HFFc6 (cell line): ENCODE measurements at regions not wholly inside any gene's neighbourhood (a gene's known extent, or its start where the extent isn't known, plus 50 kb on each side); places are given as distances from the start of the nearest gene placed in this dataset.
A peak's percentile ranks its signal among the peaks of the same experiment; 100 is the strongest.

Source experiments
- DNase-seq: peaks from one replicate; pipeline ENCODE4 v3.0.0-alpha.2; 2018
- H3K27ac Mint-ChIP-seq: 2 replicates; pipeline ENCODE4 v1.8.0; 2020; ENCODE audit warnings: mild to moderate bottlenecking, mixed read lengths
- H3K27me3 Mint-ChIP-seq: 2 replicates; pipeline ENCODE4 v1.8.0; 2021; ENCODE audit warnings: mild to moderate bottlenecking, moderate library complexity, mixed read lengths; ENCODE audit not compliant: insufficient read depth
- H3K36me3 Mint-ChIP-seq: 2 replicates; pipeline ENCODE4 v1.8.0; 2021; ENCODE audit warnings: low read depth, mixed read lengths
- H3K4me1 Mint-ChIP-seq: 2 replicates; pipeline ENCODE4 v1.8.0; 2020; ENCODE audit warnings: low read depth, mixed read lengths
- H3K4me3 Mint-ChIP-seq: 2 replicates; pipeline ENCODE4 v1.8.0; 2020; ENCODE audit warnings: mild to moderate bottlenecking, moderate library complexity, mixed read lengths
- H3K9me3 Mint-ChIP-seq: 2 replicates; pipeline ENCODE4 v1.8.0; 2020; ENCODE audit warnings: mild to moderate bottlenecking, mixed read lengths
- CTCF ChIP-seq: fragments of 200-600 bp; sonication (generic); IDR thresholded peaks from 2 replicates; pipeline ENCODE4 v1.5.0; 2021; ENCODE audit warnings: antibody characterized with exemption, mild to moderate bottlenecking

DNA sequence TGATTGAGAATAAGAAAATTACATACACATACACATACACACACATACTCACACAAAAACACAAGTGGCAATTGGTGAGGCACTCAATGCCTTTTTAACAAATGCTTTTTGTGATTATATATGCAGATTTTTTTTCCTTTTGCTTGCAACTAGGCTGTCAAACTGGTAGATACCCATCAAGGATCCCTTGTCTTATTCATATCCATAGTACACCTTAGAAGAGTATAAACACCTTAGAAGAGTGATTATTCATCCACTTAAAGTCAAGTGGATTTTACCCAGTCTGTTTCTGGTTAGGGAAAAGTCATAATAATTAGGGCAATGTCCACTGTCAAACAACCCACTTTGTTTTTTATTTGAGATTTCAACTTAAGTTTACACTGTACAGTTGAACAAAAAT lies 1773.4 kb upstream of the MIR17HG start:
- H3K27me3 Mint-ChIP-seq, result no peaks in the 10 kb centered on the region; the same call in 1 of the 2 replicates
- peaks cover 23% of the 10 kb centered on the region for H3K9me3 Mint-ChIP-seq
- no peak for DNase-seq
- H3K27ac Mint-ChIP-seq, result no peak overlapping the region
- H3K4me1 Mint-ChIP-seq, result no peaks in the 10 kb centered on the region
- H3K4me3 Mint-ChIP-seq, result no peak overlapping the region
- H3K36me3 Mint-ChIP-seq, result no peaks in the 10 kb centered on the region
- no peak for TF ChIP-seq CTCF

DNA sequence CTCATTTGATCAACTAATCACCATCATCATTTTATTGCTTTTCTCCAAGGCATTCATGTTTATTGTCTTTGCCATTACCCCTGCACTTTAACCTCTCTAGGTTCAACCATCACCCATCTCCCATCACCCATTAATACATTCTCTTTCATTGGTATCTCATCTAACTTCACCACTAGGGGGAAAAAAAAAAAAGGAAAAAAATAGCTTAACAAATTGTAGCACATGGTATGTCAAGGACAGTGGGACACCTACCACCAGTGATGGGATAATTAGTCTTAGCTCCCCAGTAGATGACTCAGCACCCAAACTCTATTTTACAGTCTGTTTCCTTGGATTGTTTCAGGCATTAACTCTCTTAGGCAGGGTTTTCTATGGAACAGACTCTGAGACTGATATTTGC lies 1770.2 kb upstream of the MIR17HG start:
- no peak overlapping the region for H3K4me3 Mint-ChIP-seq
- no peaks in the 10 kb centered on the region for H3K27me3 Mint-ChIP-seq
- no peak overlapping the region for H3K27ac Mint-ChIP-seq
- peaks cover 14% of the 10 kb centered on the region for H3K9me3 Mint-ChIP-seq
- no peaks in the 10 kb centered on the region for H3K4me1 Mint-ChIP-seq
- no peaks in the 10 kb centered on the region for H3K36me3 Mint-ChIP-seq
- TF ChIP-seq CTCF, result peak; percentile 38
- DNase-seq, result no peak

DNA sequence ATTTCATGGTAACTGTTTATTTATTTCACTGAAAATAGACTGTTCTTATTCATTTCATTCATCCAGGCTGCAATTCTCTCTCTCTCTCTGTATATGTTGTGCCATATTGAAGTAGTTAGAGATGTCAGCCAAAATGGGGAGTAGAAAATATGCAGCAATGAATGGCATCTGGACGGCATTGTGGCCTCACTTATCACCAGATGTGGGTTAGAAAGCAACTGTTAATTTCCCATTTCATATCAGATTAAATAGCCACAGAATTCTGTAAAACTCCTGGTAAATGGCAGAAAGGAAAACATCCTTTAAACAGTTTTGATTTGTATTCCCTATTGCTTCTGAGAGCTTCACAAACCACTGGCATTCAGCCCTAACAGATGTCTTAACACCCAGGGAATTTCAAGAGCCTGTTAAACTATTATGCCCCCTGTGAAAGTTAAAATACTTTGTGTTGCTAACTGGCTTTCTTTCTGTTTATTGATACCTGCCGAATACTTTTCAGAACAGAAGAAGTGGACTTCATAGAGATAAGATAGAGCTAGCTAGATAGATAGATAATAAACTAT lies 1763.3 kb upstream of the MIR17HG start:
- 0 out of 2 replicates have a peak, but pooled peaks cover 4% of the 10 kb centered on the region for H3K36me3 Mint-ChIP-seq
- TF ChIP-seq CTCF, result no peak
- no peak for DNase-seq
- H3K4me1 Mint-ChIP-seq, result no peaks in the 10 kb centered on the region
- H3K27ac Mint-ChIP-seq, result no peak overlapping the region
- H3K9me3 Mint-ChIP-seq, result peaks cover 9% of the 10 kb centered on the region
- H3K4me3 Mint-ChIP-seq, result no peak overlapping the region
- H3K27me3 Mint-ChIP-seq, result no peaks in the 10 kb centered on the region

DNA sequence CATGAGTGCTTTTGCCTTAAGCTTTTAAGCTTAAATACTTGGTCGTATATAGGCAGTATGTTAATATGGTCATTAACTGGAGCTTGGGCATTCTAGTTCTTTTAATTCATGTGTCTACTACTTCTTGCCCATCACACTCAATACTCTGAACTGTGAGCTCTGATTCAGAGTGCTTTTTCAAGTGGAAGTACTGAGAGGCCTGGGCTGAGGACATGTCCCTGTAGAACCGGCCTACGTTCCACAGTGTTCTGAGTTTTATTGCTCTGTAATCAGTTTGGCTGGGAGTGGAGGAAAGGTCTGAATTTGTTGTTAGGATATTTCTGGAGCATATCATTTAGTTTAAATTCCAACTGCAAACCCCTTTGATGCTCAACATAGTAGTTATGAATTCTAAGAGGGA lies 1744.8 kb upstream of the MIR17HG start:
- Mint-ChIP-seq H3K27me3 (no peaks in the 10 kb centered on the region), H3K4me1 (no peaks in the 10 kb centered on the region), H3K9me3 (peaks cover 50% of the 10 kb centered on the region), H3K27ac (no peak overlapping the region), H3K36me3 (no peaks in the 10 kb centered on the region), H3K4me3 (no peak overlapping the region)
- DNase-seq, result no peak
- no peak for TF ChIP-seq CTCF

DNA sequence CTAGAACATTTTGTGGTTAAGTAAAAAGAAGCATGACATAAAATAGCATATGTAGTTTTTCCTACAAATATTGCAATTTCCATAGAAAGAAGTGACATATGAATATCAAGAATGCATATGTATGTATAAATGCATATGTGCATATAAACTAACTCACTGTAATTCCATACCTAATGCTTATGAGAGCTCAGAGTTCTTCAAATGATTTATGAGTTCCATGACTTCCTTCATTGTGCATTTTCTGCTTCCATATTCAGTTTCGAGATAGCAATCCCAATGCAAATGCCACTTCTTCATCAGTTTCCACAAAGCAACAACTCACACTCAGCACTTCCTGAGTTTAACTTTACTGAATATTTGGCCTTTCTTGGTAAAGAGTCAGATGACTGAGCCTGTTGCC lies 1744.3 kb upstream of the MIR17HG start:
- no peak for DNase-seq
- Mint-ChIP-seq H3K27me3 (no peaks in the 10 kb centered on the region), H3K4me1 (no peaks in the 10 kb centered on the region), H3K4me3 (no peak overlapping the region), H3K27ac (no peak overlapping the region), H3K36me3 (no peaks in the 10 kb centered on the region), H3K9me3 (peaks cover 49% of the 10 kb centered on the region)
- TF ChIP-seq CTCF, result no peak

GRCh38 chr13:89609318-89609717 lies 1738.2 kb upstream of the MIR17HG start:
- TF ChIP-seq CTCF, result no peak
- H3K4me1 Mint-ChIP-seq, result no peaks in the 10 kb centered on the region
- DNase-seq, result no peak
- peaks cover 33% of the 10 kb centered on the region for H3K9me3 Mint-ChIP-seq
- no peaks in the 10 kb centered on the region for H3K27me3 Mint-ChIP-seq
- H3K4me3 Mint-ChIP-seq, result no peak overlapping the region
- H3K36me3 Mint-ChIP-seq, result no peaks in the 10 kb centered on the region
- H3K27ac Mint-ChIP-seq, result no peak overlapping the region
